ENCODE measurements at regions not wholly inside any gene's neighbourhood (a gene's known extent, or its start where the extent isn't known, plus 50 kb on each side); places are given as distances from the start of the nearest gene placed in this dataset.

GRCh38 chr19:32097620-32098019 lies 247.8 kb upstream of the ZNF507 start:
- H2AFZ ChIP-seq (ENCODE audit: low read length): no peak overlapping the region
- peaks cover 4% of the 10 kb centered on the region for H3K9me3 ChIP-seq (ENCODE audit: low read depth, low read length)
- no peaks in the 10 kb centered on the region for H3K4me1 ChIP-seq (ENCODE audit: insufficient read depth, low read length)
- no peak overlapping the region for H3K4me3 ChIP-seq (ENCODE audit: insufficient read depth, low read length)
- no peaks in the 10 kb centered on the region for H3K36me3 ChIP-seq (ENCODE audit: insufficient read depth, low read length)
- DNase-seq (ENCODE audit: insufficient read length, low spot score, missing footprints): no peak
- TF ChIP-seq CTCF (IDR thresholded peaks at IDR 0.05; ENCODE audit: extremely low read depth, low read depth, low read length): no peak
- no peaks in the 10 kb centered on the region for H3K79me2 ChIP-seq (ENCODE audit: insufficient read depth, low read length)
- H3K27ac ChIP-seq (ENCODE audit: low read depth, low read length): no peak overlapping the region
- no peak overlapping the region for H3K4me2 ChIP-seq (ENCODE audit: insufficient read depth, low read length)
- H4K20me1 ChIP-seq (ENCODE audit: insufficient read depth, low read length): no peaks in the 10 kb centered on the region
- H3K27me3 ChIP-seq (ENCODE audit: insufficient read depth, low read length): no peaks in the 10 kb centered on the region

DNA sequence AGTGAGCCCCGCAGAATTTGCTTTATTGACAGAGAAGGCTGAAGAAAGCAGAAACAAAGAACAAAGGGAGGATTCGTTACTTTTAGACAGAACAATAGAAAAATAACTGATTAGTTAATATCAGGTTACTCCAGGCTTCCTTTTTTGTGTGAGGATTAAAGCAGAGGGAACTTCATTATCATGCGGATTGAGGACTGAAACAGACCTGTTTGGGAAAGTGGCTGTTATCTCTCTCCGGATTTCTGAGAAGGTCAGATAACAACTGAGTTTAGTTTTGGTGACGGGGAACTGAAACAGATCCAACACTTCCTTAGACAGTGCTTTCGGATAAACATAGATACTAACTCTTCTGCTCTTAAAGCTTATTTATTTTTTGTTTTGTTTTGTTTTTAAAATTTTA lies 246.4 kb upstream of the ZNF507 start:
- Histone ChIP-seq H4K20me1 (ENCODE audit: insufficient read depth, low read length) (no peaks in the 10 kb centered on the region), H3K4me1 (ENCODE audit: insufficient read depth, low read length) (no peaks in the 10 kb centered on the region), H3K9me3 (ENCODE audit: low read depth, low read length) (peaks cover 4% of the 10 kb centered on the region), H3K27ac (ENCODE audit: low read depth, low read length) (no peak overlapping the region), H3K36me3 (ENCODE audit: insufficient read depth, low read length) (no peaks in the 10 kb centered on the region), H3K27me3 (ENCODE audit: insufficient read depth, low read length) (no peaks in the 10 kb centered on the region), H2AFZ (ENCODE audit: low read length) (no peak overlapping the region), H3K4me2 (ENCODE audit: insufficient read depth, low read length) (no peak overlapping the region), H3K4me3 (ENCODE audit: insufficient read depth, low read length) (no peak overlapping the region), H3K79me2 (ENCODE audit: insufficient read depth, low read length) (no peaks in the 10 kb centered on the region)
- no peak for DNase-seq (ENCODE audit: insufficient read length, low spot score, missing footprints)
- TF ChIP-seq CTCF (IDR thresholded peaks at IDR 0.05; ENCODE audit: extremely low read depth, low read depth, low read length): no peak

GRCh38 chr19:32101206-32101605 lies 244.2 kb upstream of the ZNF507 start:
- Histone ChIP-seq H3K36me3 (ENCODE audit: insufficient read depth, low read length) (no peaks in the 10 kb centered on the region), H3K79me2 (ENCODE audit: insufficient read depth, low read length) (no peaks in the 10 kb centered on the region), H3K4me3 (ENCODE audit: insufficient read depth, low read length) (no peak overlapping the region), H3K4me1 (ENCODE audit: insufficient read depth, low read length) (no peaks in the 10 kb centered on the region), H3K4me2 (ENCODE audit: insufficient read depth, low read length) (no peak overlapping the region), H3K9me3 (ENCODE audit: low read depth, low read length) (no peaks in the 10 kb centered on the region), H3K27ac (ENCODE audit: low read depth, low read length) (no peak overlapping the region), H2AFZ (ENCODE audit: low read length) (no peak overlapping the region), H3K27me3 (ENCODE audit: insufficient read depth, low read length) (no peaks in the 10 kb centered on the region), H4K20me1 (ENCODE audit: insufficient read depth, low read length) (no peaks in the 10 kb centered on the region)
- DNase-seq (ENCODE audit: insufficient read length, low spot score, missing footprints): no peak
- TF ChIP-seq CTCF (IDR thresholded peaks at IDR 0.05; ENCODE audit: extremely low read depth, low read depth, low read length): no peak

- DNase-seq (ENCODE audit: insufficient read length, low spot score, missing footprints): no peak
- Histone ChIP-seq H3K4me3 (ENCODE audit: insufficient read depth, low read length) (no peak overlapping the region), H2AFZ (ENCODE audit: low read length) (no peak overlapping the region), H3K9me3 (ENCODE audit: low read depth, low read length) (no peaks in the 10 kb centered on the region), H3K4me2 (ENCODE audit: insufficient read depth, low read length) (no peak overlapping the region), H4K20me1 (ENCODE audit: insufficient read depth, low read length) (no peaks in the 10 kb centered on the region), H3K79me2 (ENCODE audit: insufficient read depth, low read length) (no peaks in the 10 kb centered on the region), H3K4me1 (ENCODE audit: insufficient read depth, low read length) (no peaks in the 10 kb centered on the region), H3K27me3 (ENCODE audit: insufficient read depth, low read length) (no peaks in the 10 kb centered on the region), H3K27ac (ENCODE audit: low read depth, low read length) (no peak overlapping the region), H3K36me3 (ENCODE audit: insufficient read depth, low read length) (no peaks in the 10 kb centered on the region)
- no peak for TF ChIP-seq CTCF (IDR thresholded peaks at IDR 0.05; ENCODE audit: extremely low read depth, low read depth, low read length)
These were observed 241.9 kb upstream of the ZNF507 start for GRCh38 chr19:32103541-32103940.

All from osteoblast (primary cell).